GM19467 (cell line): ENCODE measurements at regions not wholly inside any gene's neighbourhood (a gene's known extent, or its start where the extent isn't known, plus 50 kb on each side); places are given as distances from the start of the nearest gene placed in this dataset.
"Not testable (repeated sequence)": the region's sequence is repeated elsewhere in the genome, so short reads cannot be mapped to it uniquely, and the experiment has no call there.

ENCODE experiments used
- ATAC-seq: cut with Tn5 transposase; IDR thresholded peaks from one replicate; pipeline ENCODE4 v1.9.1; 2021; ENCODE audit warnings: mild to moderate bottlenecking, moderate library complexity; ENCODE audit not compliant: unreplicated experiment

DNA sequence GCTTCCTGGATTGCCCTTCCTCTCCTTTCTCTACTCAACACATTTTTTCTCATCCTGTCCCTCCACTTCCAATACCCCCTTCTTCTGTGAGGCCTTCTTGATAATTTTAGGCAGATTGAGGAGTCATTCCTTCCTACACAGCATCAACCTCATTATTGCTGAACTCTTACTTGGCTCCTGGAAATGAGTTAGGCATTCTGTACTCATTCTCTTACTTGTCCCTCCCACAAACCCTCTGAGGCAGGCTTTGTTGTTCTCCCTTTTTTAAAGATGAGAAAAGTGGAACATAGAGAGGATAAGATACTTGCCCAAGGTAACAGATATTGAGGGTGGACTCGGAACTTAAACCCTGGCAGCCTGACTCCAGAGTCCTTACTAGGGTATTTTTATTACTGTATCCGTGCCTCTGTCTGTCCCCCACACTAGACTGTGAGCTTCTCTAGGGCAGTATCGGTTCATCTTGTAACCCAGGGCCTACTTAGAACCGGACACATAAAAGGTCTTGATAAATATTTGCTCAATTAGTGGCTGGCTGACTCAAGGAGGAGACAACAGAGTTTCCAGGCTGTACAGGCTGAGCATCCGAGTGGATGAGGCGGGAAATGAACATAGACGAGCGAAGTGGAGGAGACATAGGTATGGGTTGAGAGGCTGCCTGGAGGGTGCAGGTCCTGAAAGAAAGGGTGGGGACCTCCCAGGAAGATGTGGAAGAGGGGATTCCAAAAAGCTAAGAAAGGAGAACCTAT, 148.7 kb upstream of the ATP2B2 start:
- no peak for ATAC-seq

DNA sequence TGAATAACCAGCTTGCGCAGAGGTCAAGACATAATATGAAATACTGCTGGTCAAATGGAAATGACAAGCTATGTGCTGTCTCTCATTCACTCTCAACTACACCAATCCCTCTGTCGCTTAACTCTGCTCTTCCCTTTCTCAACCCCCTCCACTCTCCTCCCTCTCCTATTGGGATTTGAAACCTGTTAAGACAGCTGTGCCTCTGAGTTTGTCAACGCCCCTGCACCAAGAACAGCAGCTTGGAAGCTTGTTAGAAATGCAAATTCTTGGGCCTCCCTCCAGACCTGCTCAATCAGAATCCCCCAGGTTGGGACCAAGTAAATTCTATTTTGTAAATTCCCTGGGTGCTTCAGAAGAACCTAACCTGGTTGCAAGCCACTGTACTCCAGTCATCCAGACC, 149.7 kb upstream of the ATP2B2 start:
- ATAC-seq, result no peak

DNA sequence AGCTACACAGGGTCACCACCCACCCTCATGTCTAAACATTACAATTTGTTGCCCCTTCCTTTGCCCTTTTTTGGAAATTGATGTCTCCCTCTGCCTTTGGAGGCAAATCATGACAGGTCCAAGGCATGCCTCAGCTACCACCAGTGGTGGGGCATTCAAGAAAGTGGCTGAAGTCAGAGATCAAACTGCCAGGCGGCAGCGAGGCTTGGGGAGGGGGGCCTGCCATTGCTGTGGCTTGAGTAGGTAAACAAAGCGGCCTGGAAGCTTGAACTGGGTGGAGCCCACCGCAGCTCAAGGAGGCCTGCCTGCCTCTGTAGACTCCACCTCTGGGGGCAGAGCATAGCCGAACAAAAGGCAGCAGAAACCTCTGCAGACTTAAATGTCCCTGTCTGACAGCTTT, 152.0 kb upstream of the ATP2B2 start:
- not testable (repeated sequence) for ATAC-seq

DNA sequence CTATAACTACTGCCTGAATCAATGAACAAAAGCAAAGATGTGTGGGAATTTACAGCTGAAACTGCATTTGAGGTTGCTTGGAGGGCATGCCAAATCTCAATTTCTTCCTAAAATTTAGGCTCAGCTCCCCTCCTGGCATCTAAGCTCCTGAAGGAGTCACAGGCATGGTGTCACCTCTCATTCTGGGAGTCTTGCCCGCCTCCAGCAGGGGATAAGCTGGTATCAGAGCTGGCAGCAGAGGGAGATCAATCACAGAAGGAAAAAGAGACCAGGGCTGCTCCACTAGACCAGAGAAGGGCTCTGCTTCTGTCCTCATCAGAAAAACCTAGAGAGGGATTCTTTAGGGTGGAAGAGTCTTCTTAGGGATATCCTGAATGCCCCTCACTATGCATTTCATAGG, 150.4 kb upstream of the SLC6A11 start:
- no peak for ATAC-seq

DNA sequence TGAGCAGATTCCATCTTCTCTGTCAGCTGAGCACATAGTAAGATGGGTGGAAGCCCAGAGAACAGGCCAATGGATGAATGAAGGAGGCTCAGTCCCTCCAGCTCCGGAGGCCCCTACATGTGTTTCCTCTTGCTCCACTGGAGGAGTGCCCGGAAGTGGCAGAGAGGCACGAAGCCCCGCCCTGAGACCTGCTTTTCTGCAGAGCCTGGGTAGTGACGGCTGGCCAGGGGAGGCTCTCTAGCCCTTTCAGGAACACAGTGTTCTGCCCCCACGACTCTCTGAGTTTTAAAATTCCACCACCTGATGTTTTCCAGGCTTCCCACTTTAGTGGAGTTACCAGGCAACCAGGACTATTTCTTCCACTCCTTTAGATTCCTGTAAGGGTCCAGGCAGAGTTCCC, 149.4 kb upstream of the SLC6A11 start:
- ATAC-seq, result no peak

DNA sequence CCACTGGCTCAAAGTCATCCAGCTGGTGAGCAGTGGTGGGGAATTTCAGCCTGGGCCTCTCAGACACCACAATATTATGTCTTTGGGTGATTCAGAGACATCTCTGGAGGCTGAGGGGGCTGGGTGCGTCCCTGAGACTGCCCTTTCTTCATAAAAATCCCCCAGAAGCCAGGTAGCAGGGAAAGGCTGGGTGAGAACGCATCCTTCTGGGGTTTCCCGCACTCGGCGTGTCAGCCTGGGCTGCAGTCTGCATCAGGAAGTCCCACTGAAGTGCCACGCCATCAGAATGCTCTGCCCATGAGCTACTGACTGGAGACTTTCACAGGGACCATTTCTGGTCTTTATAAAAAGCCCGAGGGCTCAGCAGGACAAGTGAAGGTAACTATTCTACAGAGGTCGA, 148.8 kb upstream of the SLC6A11 start:
- no peak for ATAC-seq

DNA sequence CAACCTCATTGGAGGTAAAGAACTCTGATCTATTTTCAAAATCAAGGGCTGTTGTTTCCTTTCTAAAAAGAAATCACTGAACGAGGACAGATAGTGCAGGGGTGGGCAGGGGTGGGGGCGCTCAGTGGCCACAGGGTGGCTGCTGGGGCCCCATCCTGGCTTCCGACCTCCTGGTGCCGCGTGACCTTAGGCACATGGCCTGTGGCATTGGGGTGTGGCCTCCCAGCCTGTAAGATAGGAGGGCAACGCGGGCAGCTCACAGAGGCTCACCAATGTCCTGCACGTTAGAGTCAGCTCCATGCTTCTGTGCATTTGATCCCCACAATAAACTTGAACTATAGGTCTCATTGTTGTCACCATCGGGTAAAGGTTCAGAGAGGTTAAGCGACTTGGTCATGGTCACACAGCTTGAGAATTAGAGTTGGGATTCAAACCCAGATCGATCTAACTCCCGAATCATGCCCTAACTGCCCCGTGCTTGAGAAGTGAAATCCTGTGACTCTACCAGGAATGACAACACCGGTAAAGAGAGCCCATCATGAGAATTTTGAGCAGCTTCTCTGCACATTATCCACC, 148.0 kb upstream of the SLC6A11 start:
- no peak for ATAC-seq

DNA sequence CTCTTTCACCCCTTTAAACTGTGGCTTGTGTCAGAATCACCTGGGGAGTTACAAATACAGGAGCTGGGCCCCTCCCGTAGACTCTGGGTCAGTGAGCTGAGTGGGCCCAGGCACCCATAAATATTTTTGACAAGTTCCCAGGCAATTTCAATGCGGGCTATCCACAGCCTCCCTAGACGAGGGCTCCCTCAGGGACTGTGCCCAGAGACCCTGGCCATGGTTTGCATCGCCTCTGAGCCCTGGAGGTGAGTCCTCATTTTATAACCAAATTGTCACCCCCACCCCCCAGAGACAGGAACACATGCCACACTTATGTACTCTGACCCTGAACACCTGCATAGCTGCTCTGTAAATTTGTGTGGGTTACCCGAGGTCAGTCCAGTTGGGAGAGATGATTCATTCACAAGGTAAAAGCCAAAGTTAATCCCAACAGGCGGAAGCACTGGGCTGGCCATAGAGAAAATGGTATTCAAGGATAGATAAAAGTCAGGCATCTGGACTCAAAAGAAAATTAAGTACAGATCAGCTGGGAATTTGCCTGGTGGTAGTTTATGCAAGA, 146.5 kb upstream of the SLC6A11 start:
- ATAC-seq, result no peak

DNA sequence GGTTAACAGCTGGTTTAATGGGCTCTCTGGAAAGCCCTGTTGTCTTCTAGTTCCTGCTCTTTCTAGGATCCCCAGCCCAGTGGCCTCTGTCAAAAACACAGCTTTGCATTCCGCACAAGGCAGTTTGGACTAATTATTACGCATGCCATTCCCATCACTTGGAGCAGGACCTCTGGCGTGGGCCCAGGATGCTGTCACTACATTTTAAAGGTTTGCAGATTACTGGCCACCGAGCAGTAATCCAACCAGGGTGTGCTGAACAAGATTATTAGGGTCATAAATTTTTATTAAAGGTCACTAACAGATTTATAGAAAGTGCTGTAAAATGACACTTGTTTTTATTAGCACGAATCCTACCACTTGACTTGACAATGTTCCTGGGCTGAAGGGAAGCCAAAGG, 143.6 kb upstream of the SLC6A11 start:
- ATAC-seq, result no peak

DNA sequence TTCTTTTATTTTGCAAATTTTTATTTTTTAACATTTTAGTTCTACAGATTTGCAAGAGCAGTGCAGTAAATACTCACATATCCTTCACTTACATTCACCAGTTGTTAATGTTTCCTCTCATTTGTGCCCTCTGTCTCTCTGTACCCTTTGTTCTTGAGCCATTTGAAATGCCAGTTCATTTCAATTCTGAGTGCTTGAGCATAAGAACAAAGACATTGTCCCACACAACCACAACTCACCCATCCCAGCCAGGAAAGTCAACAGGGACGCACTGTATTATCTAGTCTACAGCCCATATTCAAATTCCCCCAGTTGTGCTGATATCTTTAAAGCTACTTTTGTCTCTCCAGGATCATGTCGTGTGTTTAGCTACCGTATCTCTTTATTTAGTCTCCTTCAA, 141.4 kb upstream of the SLC6A11 start:
- no peak for ATAC-seq

DNA sequence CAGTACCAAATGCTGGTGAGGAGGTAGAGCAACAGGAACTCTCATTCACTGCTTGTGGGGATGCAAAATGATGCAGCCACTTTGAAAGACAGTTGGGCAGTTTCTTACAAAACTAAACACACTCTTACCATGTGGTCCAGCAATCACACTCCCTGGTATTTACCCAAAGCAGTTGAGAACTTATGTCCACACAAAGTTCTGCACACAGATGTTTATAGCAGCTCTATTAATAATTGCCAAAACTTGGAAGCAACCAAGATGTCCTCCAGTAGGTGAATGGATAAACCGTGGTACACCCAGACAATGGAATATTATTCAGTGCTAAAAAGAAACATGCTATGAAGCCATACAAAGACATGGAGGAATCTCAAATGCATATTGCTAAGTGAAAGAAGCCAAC, 139.1 kb upstream of the SLC6A11 start:
- ATAC-seq, result no peak

DNA sequence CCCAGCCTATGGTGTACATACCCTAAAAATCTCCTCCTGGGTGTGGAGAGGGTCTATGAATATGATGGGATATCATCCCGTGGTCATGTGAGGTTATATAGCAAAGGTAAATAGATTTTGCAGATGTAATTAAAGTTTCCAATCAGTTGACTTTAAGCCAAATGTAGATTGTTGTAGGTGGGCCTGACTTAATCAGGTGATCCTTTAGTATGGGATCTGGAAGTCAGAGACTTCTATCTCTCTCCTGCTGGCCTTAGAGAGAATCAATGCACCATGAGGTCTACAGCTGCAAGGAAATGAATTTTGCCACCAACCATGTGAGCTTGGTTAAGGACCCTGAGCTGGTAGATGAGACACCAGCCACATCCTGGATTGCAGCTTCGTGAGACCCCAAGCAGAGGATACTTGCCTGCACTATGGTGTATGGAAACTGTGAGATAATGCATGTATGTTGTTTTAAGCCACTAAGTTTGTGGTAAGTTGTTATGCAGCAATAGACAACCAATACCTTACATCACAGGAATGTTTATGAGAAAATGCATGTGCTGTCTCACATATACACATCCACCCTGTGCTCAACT, 137.1 kb upstream of the SLC6A11 start:
- ATAC-seq, result no peak

DNA sequence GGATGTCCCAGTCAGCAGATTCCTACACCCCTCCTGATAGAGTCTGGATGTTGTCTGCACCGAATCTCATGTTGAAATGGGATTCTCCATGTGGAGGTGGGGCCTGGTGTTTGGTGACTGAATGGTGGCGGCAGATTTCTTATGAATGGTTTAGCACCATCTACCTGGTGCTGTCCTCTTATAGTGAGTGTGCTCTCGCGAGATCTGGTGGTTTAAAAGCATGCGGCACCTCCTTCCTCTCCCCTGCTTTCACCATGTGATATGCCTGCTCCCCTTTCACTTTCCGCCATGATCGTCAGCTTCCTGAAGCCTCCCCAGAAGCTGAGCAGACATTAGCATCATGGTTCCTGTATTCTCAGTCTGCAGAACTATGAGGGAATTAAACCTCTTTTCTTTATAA, 135.2 kb upstream of the SLC6A11 start:
- ATAC-seq, result no peak

DNA sequence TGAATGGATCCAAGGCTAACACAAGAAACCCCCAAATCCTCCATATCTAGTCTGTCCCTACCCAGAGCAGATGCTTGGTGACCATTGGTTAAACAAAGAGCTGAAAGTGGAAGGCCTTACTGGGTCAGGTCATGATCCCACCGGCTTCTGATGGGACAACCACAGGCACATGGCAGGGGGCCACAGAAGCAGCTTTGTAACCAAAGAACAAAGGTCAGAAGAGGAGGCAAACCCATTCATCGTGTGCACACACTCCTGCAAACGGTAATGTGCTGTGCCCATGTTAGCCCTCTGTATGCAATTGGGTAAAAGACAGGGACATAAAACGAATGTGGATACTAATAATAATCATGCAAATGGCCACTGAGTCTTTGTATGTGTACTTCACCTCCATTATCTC, 133.3 kb upstream of the SLC6A11 start:
- ATAC-seq, result no peak

DNA sequence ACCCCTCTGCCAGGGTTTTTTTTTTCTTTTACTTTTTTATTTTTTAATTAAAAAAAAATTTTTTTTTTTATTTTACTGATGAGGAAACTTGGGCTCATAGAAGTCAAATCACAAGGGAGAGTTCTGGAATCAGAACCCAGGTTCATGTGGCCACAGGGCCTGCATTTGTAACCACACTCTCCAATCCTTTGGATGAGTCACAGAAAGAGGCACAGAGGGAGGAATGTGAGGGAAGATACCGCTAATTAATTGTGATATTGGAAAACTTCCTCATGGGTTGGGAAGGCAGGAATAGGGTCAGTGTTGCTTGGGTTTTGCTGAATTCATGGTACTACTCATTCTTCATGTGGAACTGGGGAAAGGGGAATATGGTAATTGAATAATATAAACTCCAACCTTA, 132.9 kb upstream of the SLC6A11 start:
- ATAC-seq, result no peak

DNA sequence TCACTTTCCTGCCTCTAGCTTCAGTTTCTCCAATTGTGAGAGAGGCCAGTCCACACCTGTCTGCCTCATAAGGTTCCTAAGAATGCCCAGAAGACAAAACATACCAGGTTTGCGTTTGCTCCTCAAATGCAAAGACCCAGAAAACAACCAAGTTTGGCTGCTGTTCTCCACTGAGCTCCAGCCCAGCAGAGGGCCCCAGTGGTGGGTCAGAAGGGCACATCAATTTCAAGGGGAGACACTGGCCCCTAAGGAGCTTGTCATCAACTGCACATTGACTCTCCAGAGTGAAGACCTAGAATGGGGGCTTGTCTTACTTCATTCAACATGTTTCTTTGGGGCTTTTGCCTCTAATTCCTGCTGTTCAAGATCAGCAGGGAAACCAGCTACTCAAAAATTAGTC, 127.9 kb upstream of the SLC6A11 start:
- no peak for ATAC-seq

DNA sequence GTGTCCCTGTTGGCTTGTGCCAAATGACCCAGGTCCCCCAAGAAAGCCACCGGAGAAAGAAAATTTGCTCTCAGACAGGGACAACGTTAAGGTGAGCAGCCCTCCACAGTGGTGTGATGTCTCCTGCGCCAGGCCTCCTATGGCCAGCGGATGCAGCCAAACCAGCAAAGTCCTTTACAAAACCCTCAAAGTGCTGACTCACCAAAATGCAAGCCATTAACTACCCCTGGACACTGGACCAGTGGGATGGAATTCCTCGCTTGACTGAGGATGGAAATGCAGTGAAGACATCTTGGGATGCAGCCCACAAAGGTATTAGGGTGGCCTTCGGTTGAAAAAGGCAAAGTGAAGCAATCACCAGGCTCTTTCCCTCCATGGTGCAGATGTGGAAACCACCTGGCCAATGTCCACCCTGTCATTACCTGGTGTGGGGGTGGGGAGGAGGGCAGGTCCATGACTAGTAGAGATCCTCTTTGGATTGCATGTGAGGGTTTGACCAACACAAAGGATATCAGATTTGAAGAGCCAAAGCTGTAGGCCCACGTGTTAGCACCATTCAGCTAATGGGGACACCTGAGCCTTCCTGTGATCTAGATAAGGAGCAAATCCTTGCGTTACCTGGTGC, 127.4 kb upstream of the SLC6A11 start:
- ATAC-seq, result no peak

DNA sequence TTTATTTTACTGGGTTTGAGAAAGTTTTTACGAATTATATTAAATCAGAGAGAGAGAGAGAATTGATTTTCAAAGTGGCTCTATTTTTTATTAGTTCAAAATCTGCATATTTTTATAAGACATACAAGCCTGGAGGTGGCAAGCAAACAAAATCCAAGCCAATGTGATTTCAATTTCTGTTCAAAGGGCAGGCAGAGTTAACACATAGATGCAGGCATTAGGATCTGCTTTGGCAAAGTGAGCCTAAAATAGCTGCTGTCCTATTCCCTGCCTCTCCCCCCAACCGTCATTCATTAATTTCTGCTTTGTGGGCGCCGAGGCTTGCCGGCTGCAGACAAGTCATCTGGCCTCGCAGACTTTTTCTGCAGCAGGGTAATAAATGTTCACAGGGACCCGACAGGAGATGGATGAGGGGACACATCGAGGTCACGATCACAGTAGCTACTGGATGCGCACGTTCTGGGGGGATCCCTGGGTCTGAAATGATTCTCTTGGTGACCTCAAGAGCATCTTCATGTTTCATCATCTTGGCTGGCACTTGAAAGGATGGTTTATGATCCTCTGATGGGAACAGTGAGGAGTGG, 123.9 kb upstream of the SLC6A11 start:
- no peak for ATAC-seq

DNA sequence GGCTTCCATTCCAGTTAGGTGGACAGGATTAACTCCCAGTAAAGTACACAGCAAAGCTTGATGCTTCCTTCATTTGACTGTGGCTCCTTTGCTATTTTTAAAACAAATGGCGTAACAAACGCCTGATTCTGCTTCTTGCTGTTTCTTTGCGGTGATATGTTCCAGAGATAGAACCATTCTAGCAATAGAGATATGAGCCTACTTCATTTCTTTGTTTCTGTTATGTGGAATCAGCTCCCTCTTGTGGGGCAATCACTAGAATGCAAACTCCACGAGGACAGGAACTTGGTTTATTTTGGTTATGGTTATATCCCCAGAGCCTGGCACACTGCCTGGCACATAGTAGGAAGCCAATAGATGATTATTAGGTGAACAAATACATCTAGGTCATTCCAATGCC, 122.6 kb upstream of the SLC6A11 start:
- no peak for ATAC-seq

DNA sequence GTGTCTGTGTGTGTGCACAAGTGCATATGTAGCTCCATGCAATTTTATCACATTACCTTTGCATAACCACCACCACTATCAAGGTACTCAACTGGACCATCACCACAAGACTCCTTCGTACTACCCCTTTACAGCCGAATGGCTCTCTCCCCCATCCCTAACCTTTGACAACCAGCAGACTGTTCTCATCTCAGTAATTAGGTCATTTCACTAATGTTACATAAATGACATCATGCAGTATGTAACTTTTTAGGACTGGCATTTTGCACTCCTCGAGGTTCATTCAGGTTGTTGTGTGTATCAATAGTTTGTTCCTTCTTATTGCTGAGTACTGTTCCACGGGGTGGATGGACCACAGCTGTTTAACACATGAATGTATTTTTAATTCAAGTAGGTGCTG, 121.8 kb upstream of the SLC6A11 start:
- ATAC-seq, result no peak

DNA sequence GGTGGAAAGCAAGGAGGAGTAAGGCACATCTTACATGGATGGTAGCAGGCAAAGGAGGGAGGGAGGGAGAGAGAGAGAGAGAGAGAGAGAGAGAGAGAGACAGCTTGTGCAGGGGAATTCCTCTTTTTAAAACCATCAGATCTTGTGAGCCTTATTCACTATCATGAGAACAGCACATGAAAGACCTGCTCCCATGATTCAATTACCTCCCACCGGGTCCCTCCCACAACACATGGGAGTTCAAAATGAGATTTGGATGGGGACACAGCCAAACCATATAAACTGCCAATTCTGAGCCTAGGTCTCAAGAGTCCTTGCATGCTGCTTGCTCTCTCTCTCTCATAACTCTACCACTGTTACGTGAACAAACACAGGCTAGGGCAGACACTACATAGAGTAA, 120.8 kb upstream of the SLC6A11 start:
- not testable (repeated sequence) for ATAC-seq
